ENCODE measurements at regions not wholly inside any gene's neighbourhood (a gene's known extent, or its start where the extent isn't known, plus 50 kb on each side); places are given as distances from the start of the nearest gene placed in this dataset.

- Histone ChIP-seq H3K36me3 (ENCODE audit: insufficient read depth in 1 of 2, low read depth in 1 of 2) (no peaks in the 10 kb centered on the region), H3K9me3 (no peaks in the 10 kb centered on the region), H3K4me3 (no peak overlapping the region), H3K4me1 (no peaks in the 10 kb centered on the region), H3K27ac (no peak overlapping the region), H3K27me3 (ENCODE audit: insufficient read depth in 3 of 3, low read length in 2 of 3) (no peaks in the 10 kb centered on the region)
- intact Hi-C loops (cut with DNase I) = no loop called here
- DNase-seq = no peak
- no peak for ATAC-seq
- no peak for TF ChIP-seq CTCF (IDR thresholded peaks at IDR 0.05)
Measured at GRCh38 chr12:79988368-79988767, 53.5 kb upstream of the PPP1R12A start.

- ATAC-seq (no peak), DNase-seq (no peak)
- TF ChIP-seq CTCF (IDR thresholded peaks at IDR 0.05) = no peak
- intact Hi-C loops (cut with DNase I) = no loop called here
- Histone ChIP-seq H3K27ac (no peak overlapping the region), H3K4me1 (no peaks in the 10 kb centered on the region), H3K9me3 (no peaks in the 10 kb centered on the region), H3K4me3 (no peak overlapping the region), H3K36me3 (ENCODE audit: insufficient read depth in 1 of 2, low read depth in 1 of 2) (no peaks in the 10 kb centered on the region), H3K27me3 (ENCODE audit: insufficient read depth in 3 of 3, low read length in 2 of 3) (no peaks in the 10 kb centered on the region)
- WGBS, 3 donors = 83 to 87% (median 86%) methylated on average over 2 of the region's 2 CpGs
Measured at GRCh38 chr12:79987731-79988130, 52.8 kb upstream of the PPP1R12A start.

Data from psoas muscle (tissue), 7 donors.